Epidermal melanocyte (primary cell): ENCODE measurements at regions not wholly inside any gene's neighbourhood (a gene's known extent, or its start where the extent isn't known, plus 50 kb on each side); places are given as distances from the start of the nearest gene placed in this dataset.

ENCODE experiments used
- DNase-seq: peaks from one replicate; pipeline ENCODE4 v3.0.0; 2011; ENCODE audit warnings: low spot score; ENCODE audit not compliant: insufficient read length

GRCh38 chr9:129289883-129290282, 111.8 kb upstream of the IER5L start:
- DNase-seq: no peak

DNA sequence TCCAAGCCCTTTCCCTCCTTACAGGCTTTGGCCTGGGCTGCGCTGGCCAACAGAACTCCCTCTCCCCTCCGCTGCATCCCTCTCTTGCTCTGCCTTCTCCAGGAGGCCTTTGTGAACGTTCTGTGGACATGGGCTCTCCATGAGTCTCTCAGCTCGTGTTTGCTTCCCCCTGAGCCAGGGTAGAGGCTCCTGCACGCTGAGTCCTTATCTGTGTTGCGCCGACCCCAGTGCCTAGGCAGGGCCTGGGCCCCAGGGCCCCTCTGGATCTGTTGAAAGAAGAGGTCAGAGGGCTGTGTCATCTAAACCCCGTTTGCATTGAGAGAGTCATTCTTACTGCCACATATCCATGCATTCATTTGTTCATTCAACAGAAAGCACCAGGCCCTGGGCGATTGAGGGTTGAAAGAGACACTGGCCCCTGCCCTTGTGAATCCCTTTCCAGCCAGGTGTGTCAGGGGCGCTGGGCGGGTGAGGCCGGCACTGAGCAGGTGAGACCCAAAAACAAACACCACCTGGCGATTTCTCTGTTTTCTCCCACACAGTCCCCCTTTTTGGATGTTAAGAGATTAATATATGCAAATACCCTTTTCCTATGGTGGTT, 111.2 kb upstream of the IER5L start:
- DNase-seq: no peak

- DNase-seq: no peak
These were observed 109.7 kb upstream of the IER5L start for GRCh38 chr9:129287619-129288305.

GRCh38 chr9:129285979-129286772, 108.1 kb upstream of the IER5L start:
- DNase-seq: no peak

DNA sequence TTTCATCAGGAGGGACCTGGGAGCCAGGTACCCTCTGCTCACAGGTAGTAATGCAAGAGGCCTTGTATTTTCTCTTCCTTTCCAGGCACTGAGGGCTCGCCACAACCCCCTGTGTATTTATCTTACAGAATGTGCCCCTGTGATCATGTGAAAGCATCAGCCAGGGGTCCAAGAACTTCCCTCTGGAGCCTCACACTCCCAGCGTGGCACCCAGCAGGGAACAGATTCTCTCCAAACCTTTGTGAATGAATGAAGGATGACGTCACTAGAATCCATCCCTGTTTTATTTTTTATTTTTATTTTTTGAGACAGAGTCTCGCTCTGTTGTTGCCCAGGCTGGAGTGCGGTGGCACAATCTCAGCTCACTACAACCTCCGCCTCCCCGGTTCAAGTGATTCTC, 107.3 kb upstream of the IER5L start:
- no peak for DNase-seq

DNA sequence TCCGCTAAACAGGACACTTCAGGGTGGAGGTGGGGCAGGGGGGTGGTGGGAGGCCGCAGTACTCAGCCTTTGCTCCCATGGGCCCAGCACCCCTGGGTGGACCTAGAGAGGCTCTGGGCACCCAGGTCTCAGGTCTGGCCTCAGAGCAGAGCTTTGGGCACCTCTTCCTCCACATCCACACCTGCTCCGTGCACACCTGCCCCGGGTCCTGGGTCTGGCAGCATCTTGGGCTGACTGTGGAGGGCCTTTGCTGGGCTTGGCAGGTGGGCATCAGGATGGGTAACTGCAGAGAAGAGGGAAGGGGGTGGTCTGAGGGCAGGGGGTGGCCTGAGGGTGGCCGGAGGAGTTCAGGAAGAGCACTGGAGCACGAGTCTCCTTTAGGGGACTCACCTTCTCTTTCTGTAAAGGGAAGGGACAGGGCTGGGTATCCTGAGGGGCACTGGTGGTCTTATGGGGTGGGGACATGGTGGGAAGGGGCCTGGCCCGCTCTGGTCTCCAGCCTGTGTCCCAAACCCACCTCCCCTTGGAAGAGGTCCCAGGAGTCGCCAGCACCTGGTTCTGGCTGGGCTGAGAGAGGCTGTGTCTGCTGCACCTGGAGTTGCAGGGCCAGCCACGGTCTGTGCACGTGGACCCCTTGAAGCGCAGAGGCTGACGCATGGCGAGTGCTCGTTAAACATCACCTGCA, 106.7 kb upstream of the IER5L start:
- no peak for DNase-seq

- no peak for DNase-seq
These were observed 105.9 kb upstream of the IER5L start for GRCh38 chr9:129283705-129284606.

DNA sequence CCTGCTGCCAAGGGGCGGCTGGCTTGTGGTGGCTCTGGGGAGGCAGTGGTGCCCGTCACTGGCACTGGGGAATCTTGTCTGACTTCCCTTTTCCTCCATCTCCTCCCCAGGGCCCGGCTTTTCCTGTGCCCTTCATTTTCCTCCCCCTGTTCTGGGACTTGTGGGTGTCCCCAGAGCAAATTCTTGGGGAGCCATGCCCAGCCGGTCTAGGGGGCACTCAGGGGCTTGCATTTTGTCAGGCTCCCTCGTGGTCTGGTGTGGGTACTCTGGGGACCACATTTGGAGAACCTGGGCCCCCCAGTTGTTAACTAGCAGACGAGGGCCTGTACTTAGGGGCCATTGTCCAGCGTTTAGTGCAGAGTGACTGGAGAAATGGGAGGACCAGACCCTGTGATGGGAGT, 105.2 kb upstream of the IER5L start:
- no peak for DNase-seq

DNA sequence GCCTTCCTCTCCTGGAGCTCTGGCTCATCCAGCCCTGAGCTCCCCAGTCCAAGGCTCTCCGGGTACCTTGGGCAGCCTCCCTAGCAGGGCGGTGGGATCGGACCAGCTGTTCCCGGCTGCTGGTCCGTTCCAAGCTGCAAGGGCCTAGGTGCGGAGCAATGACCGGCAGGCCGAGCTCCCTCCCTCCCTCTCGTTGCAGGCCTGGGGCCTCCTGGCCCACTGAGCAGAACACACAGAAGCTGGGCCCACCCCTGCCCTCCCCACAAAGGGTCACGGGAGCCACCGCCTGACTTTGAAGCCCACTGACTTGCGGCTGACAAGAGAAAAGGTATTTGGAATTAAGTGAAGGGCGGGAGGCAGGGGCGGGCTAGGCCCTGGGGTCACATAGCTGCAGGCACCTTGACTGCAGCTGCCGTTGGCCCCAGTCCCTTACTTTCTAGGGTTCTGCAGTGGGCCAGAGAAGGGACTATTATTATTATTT, 104.7 kb upstream of the IER5L start:
- DNase-seq: no peak

GRCh38 chr9:129282272-129282671, 104.2 kb upstream of the IER5L start:
- no peak for DNase-seq

GRCh38 chr9:129281506-129282145, 103.6 kb upstream of the IER5L start:
- no peak for DNase-seq

DNA sequence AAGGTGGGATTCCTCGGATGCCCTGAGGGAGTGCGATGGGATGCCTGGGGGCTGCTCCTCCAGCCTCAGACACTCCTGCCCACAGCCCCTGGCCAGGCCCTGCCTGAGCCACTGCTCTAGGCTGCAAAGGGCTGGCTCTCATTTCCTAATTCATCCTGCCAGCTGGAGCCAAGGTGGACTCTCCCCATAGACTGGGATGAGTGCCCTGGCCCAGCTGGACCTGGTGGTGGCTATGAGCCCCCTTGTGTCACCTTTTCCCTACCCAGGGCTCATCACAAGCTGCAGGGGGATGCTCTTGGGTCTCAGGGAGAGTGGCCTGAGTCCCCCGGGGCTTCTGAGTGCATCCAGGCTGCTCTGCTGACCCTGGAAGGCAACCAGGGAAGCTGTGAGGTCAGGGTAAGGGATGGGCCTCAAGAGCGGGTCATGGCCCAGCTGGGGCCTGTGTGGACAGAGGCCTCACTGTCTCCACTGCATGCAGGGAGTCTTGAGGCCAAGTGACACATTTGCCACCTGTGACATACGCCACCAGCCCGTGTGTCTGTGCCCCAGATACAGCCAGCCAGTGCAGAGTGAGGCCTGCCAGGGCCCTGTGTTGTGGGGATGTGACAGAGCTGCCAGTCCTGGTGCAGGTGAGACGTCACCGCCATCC, 102.7 kb upstream of the IER5L start:
- DNase-seq: no peak

GRCh38 chr9:129280236-129280622, 102.2 kb upstream of the IER5L start:
- no peak for DNase-seq

GRCh38 chr9:129278391-129279237, 100.6 kb upstream of the IER5L start:
- DNase-seq: no peak

GRCh38 chr9:129276486-129277230, 98.6 kb upstream of the IER5L start:
- DNase-seq: no peak

- DNase-seq: no peak
These were observed 97.7 kb upstream of the IER5L start for GRCh38 chr9:129275626-129276247.

- no peak for DNase-seq
These were observed 96.1 kb upstream of the IER5L start for GRCh38 chr9:129273941-129274684.
